ENCODE measurements at regions not wholly inside any gene's neighbourhood (a gene's known extent, or its start where the extent isn't known, plus 50 kb on each side); places are given as distances from the start of the nearest gene placed in this dataset.

- Histone ChIP-seq H2BK120ac (ENCODE audit: low read depth, low read length) (no peak overlapping the region), H4K5ac (ENCODE audit: low read length) (no peak overlapping the region), H4K8ac (ENCODE audit: low read depth, low read length) (no peak overlapping the region), H2BK5ac (ENCODE audit: low read length) (no peak overlapping the region), H3K79me2 (ENCODE audit: control insufficient read depth, insufficient read depth, low read length) (no peaks in the 10 kb centered on the region), H3K18ac (ENCODE audit: low read length) (no peak overlapping the region), H3K4me2 (ENCODE audit: low read length) (no peak overlapping the region), H3K4me1 (ENCODE audit: control insufficient read depth, low read depth, low read length) (no peaks in the 10 kb centered on the region), H3K4ac (ENCODE audit: low read depth, low read length) (no peak overlapping the region), H3K27me3 (ENCODE audit: insufficient read depth, low read length, poor library complexity) (no peaks in the 10 kb centered on the region), H3K4me3 (ENCODE audit: low read length) (no peak overlapping the region), H3K79me1 (ENCODE audit: low read length) (no peaks in the 10 kb centered on the region), H3K56ac (ENCODE audit: low read length) (no peak overlapping the region), H2BK15ac (replicated peaks; ENCODE audit: low read depth) (no peak overlapping the region), H2AK5ac (ENCODE audit: low read length) (no peak overlapping the region), H3K9ac (ENCODE audit: low read length) (no peak overlapping the region), H3K23ac (ENCODE audit: low read length) (no peak overlapping the region), H3K36me3 (ENCODE audit: control insufficient read depth, insufficient read depth, low read length) (no peaks in the 10 kb centered on the region), H3K27ac (ENCODE audit: low read depth, low read length) (no peak overlapping the region)
- WGBS (ENCODE audit: extremely low coverage, insufficient coverage, low lambda C conversion rate) = no CpG with 5 or more reads among the region's 5 CpGs
- DNase-seq = no peak
Measured at GRCh38 chr5:6814816-6815215, 101.6 kb downstream of the TENT4A start.

- no peak overlapping the region for H3K18ac ChIP-seq (ENCODE audit: low read length)
- H4K5ac ChIP-seq (ENCODE audit: low read length) = no peak overlapping the region
- H3K9ac ChIP-seq (ENCODE audit: low read length) = no peak overlapping the region
- DNase-seq = peak; percentile 43
- H3K4ac ChIP-seq (ENCODE audit: low read depth, low read length) = no peak overlapping the region
- no peak overlapping the region for H2BK5ac ChIP-seq (ENCODE audit: low read length)
- H3K4me1 ChIP-seq (ENCODE audit: control insufficient read depth, low read depth, low read length) = peaks cover 2% of the 10 kb centered on the region
- H2BK120ac ChIP-seq (ENCODE audit: low read depth, low read length) = no peak overlapping the region
- no peaks in the 10 kb centered on the region for H3K36me3 ChIP-seq (ENCODE audit: control insufficient read depth, insufficient read depth, low read length)
- WGBS (ENCODE audit: extremely low coverage, insufficient coverage, low lambda C conversion rate) = no CpG with 5 or more reads among the region's 14 CpGs
- no peak overlapping the region for H3K4me3 ChIP-seq (ENCODE audit: low read length)
- no peak overlapping the region for H3K56ac ChIP-seq (ENCODE audit: low read length)
- no peak overlapping the region for H2AK5ac ChIP-seq (ENCODE audit: low read length)
- H2BK15ac ChIP-seq (replicated peaks; ENCODE audit: low read depth) = no peak overlapping the region
- no peak overlapping the region for H3K23ac ChIP-seq (ENCODE audit: low read length)
- H3K4me2 ChIP-seq (ENCODE audit: low read length) = no peak overlapping the region
- H3K79me2 ChIP-seq (ENCODE audit: control insufficient read depth, insufficient read depth, low read length) = no peaks in the 10 kb centered on the region
- no peaks in the 10 kb centered on the region for H3K79me1 ChIP-seq (ENCODE audit: low read length)
- H3K27me3 ChIP-seq (ENCODE audit: insufficient read depth, low read length, poor library complexity) = no peaks in the 10 kb centered on the region
- H4K8ac ChIP-seq (ENCODE audit: low read depth, low read length) = no peak overlapping the region
- H3K27ac ChIP-seq (ENCODE audit: low read depth, low read length) = no peak overlapping the region
Measured at GRCh38 chr5:6818594-6819511, 105.6 kb downstream of the TENT4A start.

- H3K9ac ChIP-seq (ENCODE audit: low read length) = no peak overlapping the region
- H3K27ac ChIP-seq (ENCODE audit: low read depth, low read length) = no peak overlapping the region
- no peak overlapping the region for H3K23ac ChIP-seq (ENCODE audit: low read length)
- H3K4me1 ChIP-seq (ENCODE audit: control insufficient read depth, low read depth, low read length) = peaks cover 2% of the 10 kb centered on the region
- no CpG with 5 or more reads among the region's 6 CpGs for WGBS (ENCODE audit: extremely low coverage, insufficient coverage, low lambda C conversion rate)
- no peaks in the 10 kb centered on the region for H3K79me2 ChIP-seq (ENCODE audit: control insufficient read depth, insufficient read depth, low read length)
- peak; percentile 44 for DNase-seq
- H2BK5ac ChIP-seq (ENCODE audit: low read length) = no peak overlapping the region
- no peak overlapping the region for H3K18ac ChIP-seq (ENCODE audit: low read length)
- no peak overlapping the region for H3K4ac ChIP-seq (ENCODE audit: low read depth, low read length)
- no peak overlapping the region for H3K4me3 ChIP-seq (ENCODE audit: low read length)
- no peak overlapping the region for H2BK15ac ChIP-seq (replicated peaks; ENCODE audit: low read depth)
- H3K27me3 ChIP-seq (ENCODE audit: insufficient read depth, low read length, poor library complexity) = no peaks in the 10 kb centered on the region
- H3K79me1 ChIP-seq (ENCODE audit: low read length) = no peaks in the 10 kb centered on the region
- H3K36me3 ChIP-seq (ENCODE audit: control insufficient read depth, insufficient read depth, low read length) = no peaks in the 10 kb centered on the region
- H4K5ac ChIP-seq (ENCODE audit: low read length) = no peak overlapping the region
- no peak overlapping the region for H3K56ac ChIP-seq (ENCODE audit: low read length)
- no peak overlapping the region for H4K8ac ChIP-seq (ENCODE audit: low read depth, low read length)
- no peak overlapping the region for H3K4me2 ChIP-seq (ENCODE audit: low read length)
- no peak overlapping the region for H2AK5ac ChIP-seq (ENCODE audit: low read length)
- H2BK120ac ChIP-seq (ENCODE audit: low read depth, low read length) = no peak overlapping the region
Measured at GRCh38 chr5:6819521-6819920, 106.3 kb downstream of the TENT4A start.

- no CpG with 5 or more reads among the region's 12 CpGs for WGBS (ENCODE audit: extremely low coverage, insufficient coverage, low lambda C conversion rate)
- Histone ChIP-seq H3K36me3 (ENCODE audit: control insufficient read depth, insufficient read depth, low read length) (no peaks in the 10 kb centered on the region), H3K56ac (ENCODE audit: low read length) (no peak overlapping the region), H3K27me3 (ENCODE audit: insufficient read depth, low read length, poor library complexity) (no peaks in the 10 kb centered on the region), H3K79me1 (ENCODE audit: low read length) (no peaks in the 10 kb centered on the region), H2BK15ac (replicated peaks; ENCODE audit: low read depth) (no peak overlapping the region), H3K18ac (ENCODE audit: low read length) (no peak overlapping the region), H4K8ac (ENCODE audit: low read depth, low read length) (no peak overlapping the region), H2BK120ac (ENCODE audit: low read depth, low read length) (no peak overlapping the region), H2BK5ac (ENCODE audit: low read length) (no peak overlapping the region), H3K23ac (ENCODE audit: low read length) (no peak overlapping the region), H3K4me3 (ENCODE audit: low read length) (no peak overlapping the region), H4K5ac (ENCODE audit: low read length) (no peak overlapping the region), H3K27ac (ENCODE audit: low read depth, low read length) (no peak overlapping the region), H3K9ac (ENCODE audit: low read length) (no peak overlapping the region), H3K4ac (ENCODE audit: low read depth, low read length) (no peak overlapping the region), H3K4me2 (ENCODE audit: low read length) (no peak overlapping the region), H3K79me2 (ENCODE audit: control insufficient read depth, insufficient read depth, low read length) (no peaks in the 10 kb centered on the region), H2AK5ac (ENCODE audit: low read length) (no peak overlapping the region), H3K4me1 (ENCODE audit: control insufficient read depth, low read depth, low read length) (peaks cover 2% of the 10 kb centered on the region)
- DNase-seq = peak; percentile 82
Measured at GRCh38 chr5:6820851-6821479, 107.7 kb downstream of the TENT4A start.

GRCh38 chr5:6822068-6822467 is 108.8 kb downstream of the TENT4A start:
- no peak overlapping the region for H3K4me2 ChIP-seq (ENCODE audit: low read length)
- no peak overlapping the region for H2BK5ac ChIP-seq (ENCODE audit: low read length)
- H4K5ac ChIP-seq (ENCODE audit: low read length) = no peak overlapping the region
- peaks cover 2% of the 10 kb centered on the region for H3K4me1 ChIP-seq (ENCODE audit: control insufficient read depth, low read depth, low read length)
- no peak overlapping the region for H2BK120ac ChIP-seq (ENCODE audit: low read depth, low read length)
- no peak for DNase-seq
- H2AK5ac ChIP-seq (ENCODE audit: low read length) = no peak overlapping the region
- H3K9ac ChIP-seq (ENCODE audit: low read length) = no peak overlapping the region
- H3K4ac ChIP-seq (ENCODE audit: low read depth, low read length) = no peak overlapping the region
- WGBS (ENCODE audit: extremely low coverage, insufficient coverage, low lambda C conversion rate) = no CpG with 5 or more reads among the region's 8 CpGs
- no peak overlapping the region for H3K56ac ChIP-seq (ENCODE audit: low read length)
- no peak overlapping the region for H4K8ac ChIP-seq (ENCODE audit: low read depth, low read length)
- no peak overlapping the region for H2BK15ac ChIP-seq (replicated peaks; ENCODE audit: low read depth)
- H3K23ac ChIP-seq (ENCODE audit: low read length) = no peak overlapping the region
- no peak overlapping the region for H3K4me3 ChIP-seq (ENCODE audit: low read length)
- no peaks in the 10 kb centered on the region for H3K27me3 ChIP-seq (ENCODE audit: insufficient read depth, low read length, poor library complexity)
- no peaks in the 10 kb centered on the region for H3K36me3 ChIP-seq (ENCODE audit: control insufficient read depth, insufficient read depth, low read length)
- no peaks in the 10 kb centered on the region for H3K79me2 ChIP-seq (ENCODE audit: control insufficient read depth, insufficient read depth, low read length)
- no peak overlapping the region for H3K27ac ChIP-seq (ENCODE audit: low read depth, low read length)
- H3K79me1 ChIP-seq (ENCODE audit: low read length) = no peaks in the 10 kb centered on the region
- H3K18ac ChIP-seq (ENCODE audit: low read length) = no peak overlapping the region

All from mesendoderm (in vitro differentiated cells).